NCI-H446 (cell line): ENCODE measurements at regions not wholly inside any gene's neighbourhood (a gene's known extent, or its start where the extent isn't known, plus 50 kb on each side); places are given as distances from the start of the nearest gene placed in this dataset.

Experiments
- DNase-seq, 2 experiments: peaks; one replicate each; lab custom pipeline; 2025; lab: John Stamatoyannopoulos, UW

DNA sequence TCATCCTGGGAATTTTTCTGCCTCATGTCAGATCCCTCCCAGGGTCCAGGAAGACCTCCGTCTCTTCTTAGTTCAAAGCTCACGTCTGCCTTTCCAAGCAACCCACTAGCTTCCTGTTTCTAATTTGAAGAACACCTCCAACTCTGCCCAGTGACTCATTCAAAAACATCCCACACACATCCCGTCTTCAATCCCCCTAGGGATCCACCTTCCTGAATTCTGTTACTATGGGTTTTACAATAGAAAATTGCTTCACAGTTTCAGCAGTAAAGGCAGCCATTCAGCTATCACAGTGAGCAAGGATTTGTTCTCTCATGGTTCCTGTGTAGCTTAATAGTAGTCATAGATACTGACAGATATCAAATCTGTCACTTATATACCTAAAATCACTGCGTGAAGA lies 308.3 kb upstream of the CCDC54 start:
- DNase-seq, result no peak

DNA sequence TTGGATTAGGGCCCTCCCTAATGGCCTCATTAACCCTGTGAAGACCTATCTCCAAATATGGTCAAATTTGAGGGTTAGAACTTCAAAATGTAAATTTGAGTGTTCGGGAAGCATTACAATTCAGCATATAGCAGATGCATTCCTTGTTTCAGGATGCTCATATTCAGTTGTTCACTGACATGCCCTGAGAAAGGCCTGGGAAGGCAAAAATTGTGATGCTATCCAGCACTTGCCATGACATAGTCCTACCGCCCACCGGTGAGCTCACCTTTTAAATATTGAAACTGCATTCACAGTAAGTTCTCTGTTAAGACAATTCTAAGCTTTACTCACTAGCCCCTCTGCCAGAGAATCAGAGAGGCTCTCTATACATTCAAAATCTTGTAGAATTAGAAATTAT lies 300.3 kb upstream of the CCDC54 start:
- DNase-seq, result no peak

DNA sequence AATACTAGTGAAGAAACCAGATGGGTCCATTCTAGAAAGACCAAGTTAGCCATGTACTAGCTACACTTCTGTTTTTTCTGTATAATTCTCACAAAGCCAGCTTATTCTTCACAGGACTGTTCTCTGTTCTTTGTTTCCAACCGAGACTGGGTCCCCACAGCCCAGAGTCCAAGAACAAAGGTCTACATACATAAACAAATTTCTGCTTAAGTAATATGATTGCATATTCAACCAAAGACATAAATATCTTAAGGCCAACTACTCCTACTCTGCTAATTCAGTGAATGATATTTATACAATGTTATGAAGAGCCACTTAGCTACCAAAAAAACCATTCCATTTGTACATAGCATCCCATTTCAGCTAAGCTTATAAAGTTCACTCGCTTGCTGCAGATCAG lies 299.8 kb upstream of the CCDC54 start:
- DNase-seq, result no peak

DNA sequence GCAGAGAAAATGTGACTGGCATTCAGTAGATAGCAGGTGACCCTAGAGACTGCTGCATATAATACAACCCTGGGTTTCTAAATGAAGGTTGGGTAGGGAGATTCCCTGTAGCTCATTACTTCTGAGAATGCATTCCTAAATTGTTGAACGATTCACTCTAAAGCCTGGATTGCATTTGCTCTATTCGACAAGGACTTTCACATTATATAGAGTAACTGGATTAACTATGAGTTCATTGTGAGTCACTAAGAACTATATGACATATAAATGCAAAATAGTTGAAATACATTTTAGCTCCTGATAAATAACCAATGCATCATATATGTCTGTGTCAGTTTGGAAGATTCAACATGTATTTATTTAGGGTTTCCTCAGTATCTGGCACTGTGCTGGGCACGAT lies 294.7 kb upstream of the CCDC54 start:
- no peak for DNase-seq

DNA sequence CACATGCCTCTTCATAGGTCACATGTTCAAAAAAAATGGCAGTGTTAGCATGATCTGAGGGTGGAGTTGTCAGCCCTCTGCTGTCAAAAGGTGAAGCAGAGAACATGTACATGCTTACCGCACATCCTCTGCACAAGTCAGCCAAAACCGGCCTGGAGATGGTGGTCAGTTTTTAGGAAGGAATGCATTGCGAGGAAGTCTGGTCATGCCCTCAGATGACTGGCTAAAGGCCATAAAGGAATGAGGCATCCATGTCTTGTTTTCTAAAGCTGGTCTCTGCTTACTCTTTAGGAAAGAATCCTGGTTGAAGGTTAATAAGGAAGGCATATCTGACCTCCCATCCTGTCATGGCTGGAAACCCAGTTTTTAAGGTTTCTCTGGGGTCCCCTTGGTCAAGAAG lies 292.0 kb upstream of the CCDC54 start:
- DNase-seq, result no peak

DNA sequence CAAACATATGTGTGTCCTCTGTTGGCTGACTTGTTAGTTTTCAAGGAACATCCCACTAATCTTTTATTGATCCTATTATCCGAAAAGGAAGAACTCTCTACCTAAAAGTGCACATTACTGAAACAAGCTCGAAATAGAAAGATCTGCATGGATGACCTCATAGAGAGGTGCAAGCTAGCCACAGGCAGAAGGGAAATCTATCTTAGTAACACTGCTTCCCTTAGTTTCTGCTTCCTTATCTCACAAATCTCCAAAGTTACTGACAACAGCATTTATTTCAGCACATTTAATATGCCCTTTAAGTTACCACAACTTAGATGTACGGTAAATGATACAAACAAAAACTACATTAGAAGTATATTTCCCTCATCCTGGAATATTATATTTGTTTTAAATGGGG lies 285.1 kb upstream of the CCDC54 start:
- no peak for DNase-seq

DNA sequence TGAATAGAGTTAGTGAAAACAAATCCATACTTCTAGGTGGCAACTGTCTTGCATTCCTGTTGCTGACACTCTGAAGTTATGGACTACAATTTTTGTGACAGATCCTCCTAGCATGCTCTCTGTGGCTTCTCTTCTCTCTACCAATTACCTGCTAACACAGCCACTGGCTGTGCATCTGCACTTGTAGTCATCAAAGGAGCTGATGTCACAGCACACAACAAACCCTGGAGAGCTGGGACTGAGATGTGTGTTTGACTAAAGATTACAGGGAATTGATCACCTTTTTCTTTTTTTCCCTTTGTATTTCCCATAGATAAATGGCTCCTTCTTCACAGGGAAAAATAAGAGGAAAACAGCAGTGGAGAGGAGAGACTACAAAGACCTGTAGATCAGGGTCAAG lies 278.4 kb upstream of the CCDC54 start:
- no peak for DNase-seq

DNA sequence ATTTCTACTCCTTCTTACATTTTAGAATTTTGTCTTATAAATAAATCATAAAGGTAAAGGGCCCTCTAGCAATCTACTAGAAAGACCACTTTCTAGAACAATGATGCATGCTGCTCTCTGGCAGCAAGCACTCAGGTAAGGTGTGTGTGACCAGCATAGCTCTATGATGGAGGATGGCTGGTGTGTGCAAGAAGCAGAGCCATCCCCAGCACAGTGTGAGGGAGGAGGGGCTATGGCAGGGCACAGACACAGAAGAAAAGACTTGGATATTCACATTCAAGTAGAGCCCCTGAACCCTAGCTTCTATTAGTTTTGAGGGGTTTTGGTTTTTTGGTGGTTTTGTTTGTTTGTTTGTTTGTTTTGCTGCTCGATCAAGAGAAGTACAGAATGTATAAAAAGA lies 277.1 kb upstream of the CCDC54 start:
- no peak for DNase-seq

DNA sequence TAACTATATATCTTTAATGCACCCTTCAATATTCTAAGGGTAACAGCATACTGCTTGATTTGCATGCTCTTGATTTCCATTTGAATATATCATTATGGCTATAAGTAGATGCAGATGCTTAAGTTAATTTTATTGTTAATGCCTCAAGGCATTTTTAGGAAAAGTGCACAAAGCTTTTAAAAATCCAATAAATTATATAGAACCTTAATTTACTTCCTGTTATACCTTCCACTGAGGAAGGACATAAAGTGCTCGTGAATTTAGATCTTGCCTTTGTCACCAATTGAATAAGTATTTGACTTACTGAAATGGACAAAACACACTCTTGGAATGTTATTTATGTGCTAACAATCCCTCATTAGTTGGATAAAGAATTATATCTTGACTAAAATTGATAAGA lies 276.7 kb upstream of the CCDC54 start:
- no peak for DNase-seq

DNA sequence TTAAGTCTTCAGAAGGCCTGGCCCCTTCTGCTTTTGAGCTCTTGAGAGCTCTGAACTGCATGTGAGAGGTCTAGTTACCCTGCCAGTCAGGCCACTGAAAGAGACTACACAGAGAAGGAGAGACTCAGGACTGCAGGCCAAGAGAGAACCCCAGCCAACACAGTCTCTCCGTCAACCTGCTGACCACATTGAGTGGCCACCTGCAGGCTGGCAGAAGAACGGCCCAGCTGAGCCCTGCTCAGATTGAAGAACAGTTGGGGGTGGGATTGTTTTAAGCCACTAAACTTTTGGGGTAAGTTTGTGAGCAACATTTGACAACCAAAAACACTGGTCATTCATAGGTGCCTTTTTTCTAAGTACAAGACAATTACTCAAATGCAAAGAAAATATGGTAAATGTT lies 273.5 kb upstream of the CCDC54 start:
- no peak for DNase-seq

DNA sequence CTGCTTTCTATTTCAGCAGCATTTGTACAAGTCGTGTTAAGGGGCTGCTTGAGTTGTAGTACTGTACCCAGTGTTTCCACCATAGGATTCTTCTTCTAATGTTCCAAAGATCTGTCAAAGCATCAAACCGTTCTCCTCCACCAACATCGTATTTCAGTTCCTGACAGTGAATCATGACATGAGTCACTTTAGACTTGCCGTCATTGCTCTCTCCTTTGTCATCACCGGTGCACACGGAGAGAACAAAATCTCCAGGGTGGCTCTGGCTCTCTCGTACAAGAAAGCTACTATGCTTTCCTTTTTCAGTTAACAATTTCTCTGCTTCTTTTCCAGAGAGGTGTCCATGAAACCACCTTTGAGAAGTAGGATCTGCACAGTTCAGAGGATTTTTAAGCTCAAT lies 270.9 kb upstream of the CCDC54 start:
- no peak for DNase-seq

DNA sequence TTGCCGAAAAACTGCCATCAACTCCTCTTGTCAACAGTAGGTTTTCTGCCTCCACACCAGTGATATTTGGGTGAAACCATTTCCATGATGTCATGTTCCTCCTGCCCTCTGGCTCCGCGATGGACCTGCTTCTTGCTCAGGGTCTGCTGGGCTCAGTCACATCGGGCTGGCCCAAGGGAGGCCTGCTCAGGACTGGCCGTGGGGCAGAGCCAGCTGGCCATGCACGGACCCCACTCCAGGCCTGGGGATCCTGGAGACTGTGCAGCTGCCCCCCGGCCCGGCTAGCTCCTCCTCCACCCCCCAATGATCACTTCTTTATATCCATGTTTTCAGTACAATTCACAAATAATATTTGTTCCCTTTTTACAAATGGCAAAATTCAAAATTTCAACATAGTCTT lies 270.3 kb upstream of the CCDC54 start:
- DNase-seq, result no peak

DNA sequence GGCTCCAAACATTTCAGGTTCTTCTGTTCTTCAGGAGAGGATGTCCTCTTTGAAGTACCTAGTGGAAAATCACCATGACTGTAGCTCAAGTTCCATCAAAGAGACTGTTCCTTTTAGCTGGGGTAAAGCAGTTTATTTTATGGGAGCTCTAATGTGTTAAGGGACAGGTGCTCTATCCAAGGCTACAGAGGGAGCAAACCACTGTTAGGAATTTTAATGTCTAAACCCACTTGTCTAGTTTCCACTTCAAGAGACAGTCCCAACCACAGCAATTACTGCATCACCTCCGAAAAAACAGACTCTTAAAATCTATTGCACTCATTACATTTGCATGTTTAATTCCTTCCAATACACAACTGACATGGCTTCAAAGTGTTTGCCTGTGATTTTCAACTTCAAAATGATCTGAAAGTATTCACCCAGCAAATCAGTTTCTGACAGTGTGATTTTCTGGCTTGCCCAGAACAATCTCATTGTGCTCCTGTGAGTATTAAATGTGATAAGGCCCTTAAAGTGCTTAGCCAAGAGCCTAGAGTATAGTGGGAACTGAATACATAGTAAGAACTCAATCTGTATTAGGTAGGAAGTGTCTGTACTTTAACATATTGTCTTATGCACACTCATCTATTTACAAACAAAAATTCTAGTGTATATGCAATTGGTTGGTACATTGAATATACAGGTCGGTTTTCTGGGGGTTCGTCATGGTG lies 266.5 kb upstream of the CCDC54 start:
- no peak for DNase-seq

DNA sequence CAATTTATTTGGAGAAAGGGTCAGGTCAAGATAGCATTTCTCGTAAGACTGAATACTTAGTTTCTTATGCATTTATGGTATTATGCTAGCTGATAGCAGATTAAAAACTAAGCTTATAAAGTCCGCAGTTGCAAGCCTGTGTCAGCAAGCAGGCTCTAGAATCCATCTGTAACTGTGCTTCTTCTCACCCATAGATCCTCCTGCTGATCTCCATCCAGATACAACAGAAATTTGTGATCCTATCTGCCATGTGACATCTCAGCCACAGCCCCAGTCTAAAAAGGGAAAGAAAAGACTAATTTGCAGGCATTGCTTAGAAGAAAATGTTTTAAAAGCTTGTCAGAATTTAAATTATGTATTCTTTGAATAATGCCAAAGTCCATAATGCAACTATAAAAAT lies 265.4 kb upstream of the CCDC54 start:
- no peak for DNase-seq

DNA sequence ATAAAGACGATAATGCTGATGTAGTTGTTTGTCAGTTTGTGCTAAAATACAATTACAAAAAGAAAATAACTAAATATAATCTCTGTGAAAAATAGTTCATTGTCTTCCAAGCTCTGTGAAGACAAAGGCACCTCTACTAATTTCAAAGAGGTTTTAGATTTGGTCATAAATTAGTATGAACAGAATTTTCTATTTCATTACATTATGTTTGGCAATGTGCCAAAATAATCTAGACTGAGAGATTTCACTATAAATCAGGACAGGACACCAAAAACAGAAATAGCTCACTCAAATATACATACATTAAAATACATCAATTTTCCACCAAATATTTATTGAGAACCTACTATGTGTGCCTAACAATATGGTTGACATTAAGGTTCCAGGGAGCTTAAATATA lies 264.9 kb upstream of the CCDC54 start:
- peak in 1 of 2 experiments; percentile 7 for DNase-seq

DNA sequence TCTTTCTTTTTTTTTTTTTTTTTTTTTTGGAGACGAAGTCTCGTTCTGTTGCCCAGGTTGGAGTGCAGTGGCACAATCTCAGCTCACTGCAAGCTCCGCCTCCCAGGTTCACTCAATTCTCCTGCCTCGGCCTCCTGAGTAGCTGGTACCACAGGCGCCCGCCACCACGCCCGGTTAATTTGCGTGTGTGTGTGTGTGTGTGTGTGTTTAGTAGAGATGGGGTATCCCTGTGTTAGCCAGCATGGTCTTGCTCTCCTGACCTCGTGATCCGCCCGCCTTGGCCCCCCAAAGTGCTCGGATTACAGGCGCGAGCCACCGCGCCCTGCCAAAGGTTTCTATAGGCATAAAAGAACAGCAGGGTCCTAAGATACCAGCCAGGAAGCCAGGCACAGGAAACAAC lies 261.0 kb upstream of the CCDC54 start:
- DNase-seq, result no peak

DNA sequence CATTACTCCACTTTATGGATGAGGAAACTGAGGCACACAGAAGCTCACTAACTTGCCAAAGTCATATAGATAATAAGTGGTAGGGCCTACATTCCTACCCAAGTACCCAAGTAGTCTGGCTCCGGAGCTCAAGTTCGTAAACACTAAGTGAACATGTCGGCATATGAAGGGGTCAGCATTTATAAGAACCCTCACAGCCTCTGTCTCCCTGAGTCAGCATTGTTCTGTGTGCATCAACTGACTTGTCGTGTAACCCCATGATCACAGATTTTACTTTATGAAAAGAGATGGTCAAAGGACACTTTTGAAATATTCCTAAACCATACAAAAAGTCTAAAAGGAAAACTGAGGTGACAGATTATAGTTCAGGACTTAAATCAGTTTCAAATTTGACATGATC lies 260.1 kb upstream of the CCDC54 start:
- DNase-seq, result no peak

DNA sequence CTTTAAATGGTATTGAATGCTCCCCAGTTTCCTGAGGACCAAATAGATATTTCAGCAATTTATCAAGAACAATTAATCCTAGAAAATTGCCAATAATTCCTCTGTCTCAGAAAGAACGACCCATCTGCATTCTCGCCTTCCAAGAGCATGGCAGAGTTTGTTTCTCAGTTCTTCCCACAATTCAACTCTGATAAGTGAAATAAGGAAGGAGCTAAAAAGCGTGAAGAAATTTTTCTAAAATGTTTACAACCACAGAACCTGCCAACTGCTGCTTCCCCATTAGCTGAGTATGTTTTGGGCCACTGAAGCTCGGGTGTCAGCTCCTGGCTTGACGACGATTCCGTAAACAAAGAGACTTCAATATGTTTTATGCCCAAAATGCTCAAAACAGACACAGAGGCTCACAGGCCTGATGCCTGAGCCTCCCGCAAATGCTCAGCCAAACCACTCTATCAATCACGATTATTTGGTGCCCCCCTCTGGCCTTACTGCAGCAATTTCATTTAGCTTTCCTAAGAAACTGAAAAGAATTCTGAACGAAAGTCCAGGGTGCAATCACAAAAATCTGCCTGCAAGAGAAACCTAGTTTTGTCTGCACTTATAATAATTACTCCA lies 259.2 kb upstream of the CCDC54 start:
- DNase-seq, result peak; percentile 75 to 87

DNA sequence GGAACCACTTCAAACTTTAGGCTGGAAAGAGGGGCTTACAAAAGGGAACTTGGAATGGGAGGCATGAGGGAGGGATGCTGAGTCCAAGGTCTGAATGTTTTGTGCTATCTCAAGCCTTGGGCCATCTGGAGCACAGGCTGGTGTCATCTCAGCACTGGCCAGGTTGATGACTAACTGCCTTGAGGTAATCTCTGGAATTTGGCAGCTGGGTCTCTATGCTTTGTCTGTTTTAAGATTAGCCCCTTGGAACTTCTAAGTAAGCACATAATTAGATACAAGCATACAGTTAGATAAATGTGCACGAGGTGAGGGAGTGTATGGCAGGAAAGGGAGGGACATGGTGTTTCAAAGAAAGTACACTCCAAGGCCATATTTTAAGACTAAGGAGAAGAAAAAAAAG lies 252.4 kb upstream of the CCDC54 start:
- peak in 1 of 2 experiments; percentile 58 for DNase-seq

DNA sequence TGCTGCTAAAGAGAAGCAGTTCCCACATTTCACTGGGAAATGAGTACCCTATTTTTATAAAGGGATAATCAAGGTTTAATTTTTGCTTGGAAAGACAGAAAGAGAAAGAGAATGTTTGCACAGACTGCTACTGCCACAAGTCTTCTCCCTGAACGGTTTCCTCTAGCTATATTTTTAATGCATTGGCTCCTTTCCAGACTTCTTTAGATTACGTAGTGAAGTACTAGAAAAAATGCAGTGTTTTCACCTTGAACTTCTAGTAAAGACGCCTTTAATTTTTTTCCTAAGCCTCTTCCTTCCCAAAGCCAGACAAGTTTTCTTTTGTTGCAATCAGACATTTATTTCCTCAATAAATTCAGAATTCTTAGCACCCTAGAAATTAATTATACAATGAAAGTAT lies 248.3 kb upstream of the CCDC54 start:
- DNase-seq, result no peak

DNA sequence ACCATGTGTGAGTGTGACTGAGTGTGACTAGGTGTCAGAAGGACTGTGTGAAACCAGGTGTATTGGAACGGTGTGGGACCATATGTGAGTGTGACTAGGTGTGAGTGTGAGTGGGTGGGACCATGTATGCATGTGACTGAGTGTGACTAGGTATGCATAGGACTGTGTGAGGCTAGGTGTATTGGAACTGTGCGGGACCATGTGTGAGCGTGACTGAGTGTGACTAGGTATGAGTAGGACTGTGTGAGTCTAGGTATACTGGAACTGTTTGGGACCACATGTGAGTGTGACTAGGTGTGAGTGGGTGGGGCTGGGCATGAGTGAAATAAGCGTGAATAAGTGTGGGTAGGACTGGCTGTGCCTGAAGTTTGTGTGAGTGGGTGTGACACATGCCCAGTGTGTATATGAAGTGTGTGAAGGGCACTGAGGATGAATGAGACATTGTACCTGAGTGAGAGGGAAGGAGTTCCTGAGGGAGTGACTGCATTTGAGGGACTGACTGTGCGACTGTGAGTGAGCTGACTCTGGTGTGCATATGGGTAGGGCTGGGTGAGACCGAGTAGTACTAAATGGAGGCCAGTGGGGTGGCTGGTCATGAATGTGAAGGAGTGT lies 247.0 kb upstream of the CCDC54 start:
- no peak for DNase-seq

DNA sequence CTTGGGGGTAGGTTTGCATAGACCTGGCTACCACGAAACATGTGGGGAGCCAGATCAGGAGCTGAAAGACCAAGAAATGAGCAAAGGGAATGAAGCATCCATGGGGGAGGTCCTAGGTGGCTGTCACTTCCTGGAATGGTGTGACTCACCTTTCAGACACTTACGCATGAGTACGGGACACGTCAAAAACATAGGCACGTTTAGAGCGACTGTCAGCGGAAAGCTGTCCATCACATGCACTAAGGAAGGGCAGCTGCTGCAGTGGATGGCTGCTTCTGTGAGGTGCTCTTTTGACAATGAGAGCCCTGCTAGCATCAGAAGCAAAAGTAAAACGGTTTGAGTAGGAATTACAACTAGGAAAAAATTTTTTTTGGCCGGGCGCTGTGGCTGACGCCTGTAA lies 244.6 kb upstream of the CCDC54 start:
- no peak for DNase-seq

DNA sequence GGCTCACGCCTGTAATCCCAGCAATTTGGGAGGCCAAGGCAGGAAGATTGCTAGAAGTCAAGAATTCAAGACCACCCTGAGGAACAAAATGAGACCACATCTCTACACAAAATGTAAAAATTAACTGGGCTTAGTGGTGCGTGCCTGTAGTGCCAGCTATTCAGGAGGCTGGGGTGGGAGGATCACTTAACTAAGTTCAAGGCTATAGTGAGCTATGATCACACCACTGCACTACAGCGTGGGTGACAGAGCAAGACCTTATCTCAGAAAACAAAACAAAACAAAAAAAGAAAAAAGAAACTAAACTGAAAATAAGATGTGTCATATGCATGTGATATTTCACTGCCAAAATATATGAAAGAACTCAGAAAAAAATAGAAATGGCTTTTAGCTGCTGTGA lies 243.3 kb upstream of the CCDC54 start:
- DNase-seq, result no peak

DNA sequence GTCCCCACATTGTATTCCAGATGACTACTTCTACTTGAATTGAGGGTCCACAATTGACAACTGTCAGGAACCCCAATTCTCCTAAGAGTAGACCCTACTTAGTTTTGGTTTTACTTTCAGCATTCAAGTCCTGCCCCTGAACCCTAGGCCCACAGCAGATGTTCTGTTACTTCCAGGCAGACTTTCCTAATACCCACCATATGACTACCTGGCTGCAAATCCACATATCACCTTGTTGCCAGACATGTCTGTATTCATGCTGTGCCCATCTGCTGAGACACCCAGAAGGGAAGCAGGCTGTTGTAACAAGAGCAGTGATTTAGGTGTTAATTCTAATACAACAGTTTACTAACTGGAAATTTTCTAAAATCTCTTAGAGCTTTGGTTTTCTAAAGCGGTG lies 235.1 kb upstream of the CCDC54 start:
- peak in 1 of 2 experiments; percentile 15 for DNase-seq
